ENCODE measurements at regions not wholly inside any gene's neighbourhood (a gene's known extent, or its start where the extent isn't known, plus 50 kb on each side); places are given as distances from the start of the nearest gene placed in this dataset.

DNA sequence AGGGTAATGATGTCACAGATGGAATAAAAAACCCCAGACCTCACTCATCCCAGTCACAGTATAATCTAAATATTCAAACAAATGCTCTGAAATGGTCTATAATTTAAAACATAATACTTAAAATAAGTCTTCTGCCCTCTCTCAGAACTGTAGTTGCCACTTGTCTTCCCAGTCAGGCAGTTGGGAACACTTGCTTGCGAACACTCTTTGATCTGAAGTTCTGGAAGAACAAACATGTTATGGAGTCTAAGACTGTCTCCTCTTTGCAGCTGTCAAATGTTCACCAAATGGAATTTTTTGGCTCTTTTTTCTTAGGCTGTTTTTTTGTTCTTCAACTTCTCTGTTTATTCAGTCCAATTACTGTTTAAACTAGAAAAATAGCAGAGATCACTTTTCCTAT lies 711.1 kb upstream of the GOLIM4 start:
- TF ChIP-seq, protein P1, sequence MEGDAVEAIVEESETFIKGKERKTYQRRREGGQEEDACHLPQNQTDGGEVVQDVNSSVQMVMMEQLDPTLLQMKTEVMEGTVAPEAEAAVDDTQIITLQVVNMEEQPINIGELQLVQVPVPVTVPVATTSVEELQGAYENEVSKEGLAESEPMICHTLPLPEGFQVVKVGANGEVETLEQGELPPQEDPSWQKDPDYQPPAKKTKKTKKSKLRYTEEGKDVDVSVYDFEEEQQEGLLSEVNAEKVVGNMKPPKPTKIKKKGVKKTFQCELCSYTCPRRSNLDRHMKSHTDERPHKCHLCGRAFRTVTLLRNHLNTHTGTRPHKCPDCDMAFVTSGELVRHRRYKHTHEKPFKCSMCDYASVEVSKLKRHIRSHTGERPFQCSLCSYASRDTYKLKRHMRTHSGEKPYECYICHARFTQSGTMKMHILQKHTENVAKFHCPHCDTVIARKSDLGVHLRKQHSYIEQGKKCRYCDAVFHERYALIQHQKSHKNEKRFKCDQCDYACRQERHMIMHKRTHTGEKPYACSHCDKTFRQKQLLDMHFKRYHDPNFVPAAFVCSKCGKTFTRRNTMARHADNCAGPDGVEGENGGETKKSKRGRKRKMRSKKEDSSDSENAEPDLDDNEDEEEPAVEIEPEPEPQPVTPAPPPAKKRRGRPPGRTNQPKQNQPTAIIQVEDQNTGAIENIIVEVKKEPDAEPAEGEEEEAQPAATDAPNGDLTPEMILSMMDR (IDR thresholded peaks at IDR 0.05; ENCODE audit: insufficient read depth, low read length, poor library complexity, severe bottlenecking), result no peak
- no peak for TF ChIP-seq EZH2phosphoT487 (conservative IDR thresholded peaks at IDR 0.05; ENCODE audit: low read length)
